SK-N-SH treated with all-trans-retinoic acid at 6 μM for 48 hours (cell line): ENCODE measurements at regions not wholly inside any gene's neighbourhood (a gene's known extent, or its start where the extent isn't known, plus 50 kb on each side); places are given as distances from the start of the nearest gene placed in this dataset.

Source experiments
- BACH2 ChIP-seq: fragments of 250-450 bp; sonication (Bioruptor Pico); IDR thresholded peaks from 2 replicates; pipeline ENCODE4 v1.9.0; 2021; ENCODE audit warnings: mild to moderate bottlenecking, borderline replicate concordance
- CSRNP3 ChIP-seq: fragments of 250-450 bp; sonication (Bioruptor Pico); IDR thresholded peaks from 2 replicates; pipeline ENCODE4 v1.5.1; 2021; ENCODE audit warnings: mild to moderate bottlenecking, moderate library complexity
- ESRRG ChIP-seq: fragments of 250-450 bp; sonication (Bioruptor Pico); IDR thresholded peaks from 2 replicates; pipeline ENCODE4 v1.6.1; 2021; ENCODE audit warnings: mild to moderate bottlenecking
- POU6F1 ChIP-seq: fragments of 250-450 bp; sonication (Bioruptor Pico); IDR thresholded peaks from 2 replicates; pipeline ENCODE4 v1.8.0; 2021; ENCODE audit warnings: low read depth, mild to moderate bottlenecking, moderate library complexity, borderline replicate concordance
- PPARA ChIP-seq: fragments of 250-450 bp; sonication (Bioruptor Pico); IDR thresholded peaks from 2 replicates; pipeline ENCODE4 v1.5.0; 2020; ENCODE audit warnings: mild to moderate bottlenecking, borderline replicate concordance
- SNAI2 ChIP-seq: fragments of 250-450 bp; sonication (Bioruptor Pico); IDR thresholded peaks from 2 replicates; pipeline ENCODE4 v1.5.0; 2020; ENCODE audit warnings: mild to moderate bottlenecking, moderate library complexity
- TOX ChIP-seq: fragments of 250-450 bp; sonication (Bioruptor Pico); IDR thresholded peaks from 2 replicates; pipeline ENCODE4 v1.8.0; 2021; ENCODE audit warnings: mild to moderate bottlenecking, moderate library complexity, borderline replicate concordance
- ZC3H10 ChIP-seq: fragments of 250-450 bp; sonication (Bioruptor Pico); IDR thresholded peaks from 2 replicates; pipeline ENCODE4 v1.5.1; 2021; ENCODE audit warnings: mild to moderate bottlenecking, moderate library complexity
- ZFP3 ChIP-seq: fragments of 250-450 bp; sonication (Bioruptor Pico); IDR thresholded peaks from 2 replicates; pipeline ENCODE4 v1.5.0; 2020; ENCODE audit warnings: mild to moderate bottlenecking, moderate library complexity
- ZFP30 ChIP-seq: fragments of 450-650 bp; formaldehyde crosslinking; IDR thresholded peaks from 2 replicates; pipeline ENCODE4 v1.5.0; 2022; ENCODE audit warnings: mild to moderate bottlenecking, moderate library complexity
- TF ChIP-seq, protein P1 (sequence below): fragments of 250-450 bp; sonication (Bioruptor Pico); IDR thresholded peaks from 2 replicates; pipeline ENCODE4 v1.8.0; 2020; ENCODE audit warnings: mild to moderate bottlenecking, moderate library complexity, borderline replicate concordance

- TF ChIP-seq ZFP3, result no peak
- TF ChIP-seq POU6F1 (CRISPR knock-in tag), result no peak
- no peak for TF ChIP-seq BACH2 (CRISPR knock-in tag)
- no peak for TF ChIP-seq CSRNP3 (CRISPR knock-in tag)
- no peak for TF ChIP-seq PPARA (CRISPR knock-in tag)
- TF ChIP-seq TOX (CRISPR knock-in tag), result no peak
- TF ChIP-seq ESRRG (CRISPR knock-in tag), result no peak
- no peak for TF ChIP-seq ZFP30
- no peak for TF ChIP-seq ZC3H10 (CRISPR knock-in tag)
- TF ChIP-seq, protein P1, sequence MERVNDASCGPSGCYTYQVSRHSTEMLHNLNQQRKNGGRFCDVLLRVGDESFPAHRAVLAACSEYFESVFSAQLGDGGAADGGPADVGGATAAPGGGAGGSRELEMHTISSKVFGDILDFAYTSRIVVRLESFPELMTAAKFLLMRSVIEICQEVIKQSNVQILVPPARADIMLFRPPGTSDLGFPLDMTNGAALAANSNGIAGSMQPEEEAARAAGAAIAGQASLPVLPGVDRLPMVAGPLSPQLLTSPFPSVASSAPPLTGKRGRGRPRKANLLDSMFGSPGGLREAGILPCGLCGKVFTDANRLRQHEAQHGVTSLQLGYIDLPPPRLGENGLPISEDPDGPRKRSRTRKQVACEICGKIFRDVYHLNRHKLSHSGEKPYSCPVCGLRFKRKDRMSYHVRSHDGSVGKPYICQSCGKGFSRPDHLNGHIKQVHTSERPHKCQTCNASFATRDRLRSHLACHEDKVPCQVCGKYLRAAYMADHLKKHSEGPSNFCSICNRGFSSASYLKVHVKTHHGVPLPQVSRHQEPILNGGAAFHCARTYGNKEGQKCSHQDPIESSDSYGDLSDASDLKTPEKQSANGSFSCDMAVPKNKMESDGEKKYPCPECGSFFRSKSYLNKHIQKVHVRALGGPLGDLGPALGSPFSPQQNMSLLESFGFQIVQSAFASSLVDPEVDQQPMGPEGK (CRISPR knock-in tag), result no peak
- no peak for TF ChIP-seq SNAI2
Observed at GRCh38 chr5:87877495-87877894, 391.1 kb downstream of the TMEM161B start.
